OCI-LY1 (cell line): ENCODE measurements at regions not wholly inside any gene's neighbourhood (a gene's known extent, or its start where the extent isn't known, plus 50 kb on each side); places are given as distances from the start of the nearest gene placed in this dataset.

Experiments
- H2AFZ ChIP-seq: fragments of 200-600 bp; sonication (generic), shearing (Covaris generic); 2 replicates; pipeline ENCODE4 v1.6.0; 2014; ENCODE audit warnings: antibody characterized with exemption, mild to moderate bottlenecking, low read length
- H3F3A ChIP-seq: fragments of 200-600 bp; sonication (generic), shearing (Covaris generic); 2 replicates; pipeline ENCODE4 v1.6.0; 2014; ENCODE audit warnings: mild to moderate bottlenecking, antibody characterized with exemption, low read length, moderate library complexity; ENCODE audit not compliant: insufficient read depth
- H3K27ac ChIP-seq: fragments of 200-600 bp; sonication (generic); 2 replicates; pipeline ENCODE4 v1.5.1; 2014; ENCODE audit warnings: low read length, mixed run types, mild to moderate bottlenecking, low read depth; ENCODE audit not compliant: poor library complexity, severe bottlenecking
- H3K27me3 ChIP-seq: fragments of 200-600 bp; sonication (generic); 2 replicates; pipeline ENCODE4 v1.6.0; 2014; ENCODE audit warnings: antibody characterized with exemption, mild to moderate bottlenecking, low read length, moderate library complexity; ENCODE audit not compliant: insufficient read depth
- H3K36me3 ChIP-seq: fragments of 200-600 bp; sonication (generic); 2 replicates; pipeline ENCODE4 v1.6.1; 2014; ENCODE audit warnings: mild to moderate bottlenecking, antibody characterized with exemption, low read length, moderate library complexity, mixed read lengths; ENCODE audit not compliant: insufficient read depth
- H3K4me1 ChIP-seq: fragments of 200-600 bp; sonication (generic); 2 replicates; pipeline ENCODE4 v1.5.1; 2014; ENCODE audit warnings: mild to moderate bottlenecking, low read length, moderate library complexity; ENCODE audit not compliant: insufficient read depth, severe bottlenecking
- H3K4me2 ChIP-seq: fragments of 200-600 bp; sonication (generic), shearing (Covaris generic); 2 replicates; pipeline ENCODE4 v1.6.1; 2014; ENCODE audit warnings: low read length
- H3K4me3 ChIP-seq: fragments of 200-600 bp; sonication (generic); 2 replicates; pipeline ENCODE4 v1.5.1; 2014; ENCODE audit warnings: low read length, low read depth, mild to moderate bottlenecking, mixed read lengths; ENCODE audit not compliant: poor library complexity, severe bottlenecking
- H3K79me2 ChIP-seq: fragments of 200-600 bp; shearing (Covaris generic); 2 replicates; pipeline ENCODE4 v1.6.1; 2016; ENCODE audit warnings: mixed run types, low read length, mixed read lengths; ENCODE audit not compliant: insufficient read depth
- H3K9ac ChIP-seq: fragments of 200-600 bp; sonication (generic), shearing (Covaris generic); 2 replicates; pipeline ENCODE4 v1.6.1; 2014; ENCODE audit warnings: mild to moderate bottlenecking, low read length, mixed read lengths
- H3K9me2 ChIP-seq: fragments of 200-600 bp; sonication (generic), shearing (Covaris generic); 2 replicates; pipeline ENCODE4 v1.6.1; 2014; ENCODE audit warnings: low read depth, mild to moderate bottlenecking, low read length, mixed read lengths
- H3K9me3 ChIP-seq: fragments of 200-600 bp; shearing (Covaris generic); 2 replicates; pipeline ENCODE4 v1.6.1; 2014; ENCODE audit warnings: low read length, mixed read lengths
- H4K20me1 ChIP-seq: fragments of 200-600 bp; sonication (generic), shearing (Covaris generic); 2 replicates; pipeline ENCODE4 v1.6.0; 2016; ENCODE audit warnings: mild to moderate bottlenecking, low read length; ENCODE audit not compliant: insufficient read depth
- EZH2 ChIP-seq: fragments of 200-600 bp; sonication (generic), shearing (Covaris generic); IDR thresholded peaks from 2 replicates; pipeline ENCODE4 v1.8.0; 2017; ENCODE audit warnings: borderline replicate concordance, mixed run types, mild to moderate bottlenecking, antibody characterized with exemption, low read length, moderate library complexity, mixed read lengths
- TF ChIP-seq, protein P1 (sequence below): fragments of 200-600 bp; sonication (generic), shearing (Covaris generic); IDR thresholded peaks from 2 replicates; pipeline ENCODE4 v1.5.1; 2017; ENCODE audit warnings: mild to moderate bottlenecking, antibody characterized with exemption, low read length, moderate library complexity, mixed read lengths

DNA sequence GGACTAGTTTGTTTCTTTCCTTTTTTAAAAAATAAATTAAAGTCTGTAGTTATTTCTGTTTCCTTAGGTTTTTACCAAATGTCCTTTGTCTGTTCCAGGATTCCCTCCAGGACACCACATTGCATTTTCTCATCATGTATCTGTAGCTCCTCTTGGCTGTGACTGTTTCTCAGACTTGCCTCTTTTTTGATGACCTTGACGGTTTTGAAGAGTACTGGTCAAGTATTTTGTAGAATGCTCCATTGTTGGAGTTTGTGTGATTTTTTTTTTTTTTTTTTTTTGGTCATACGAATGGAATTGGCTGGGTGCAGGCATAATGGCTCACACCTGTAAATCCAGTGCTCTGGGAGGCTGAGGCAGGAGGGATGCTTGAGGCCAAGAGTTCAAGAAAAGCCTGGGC is 127.1 kb upstream of the BMPER start:
- TF ChIP-seq, protein P1, sequence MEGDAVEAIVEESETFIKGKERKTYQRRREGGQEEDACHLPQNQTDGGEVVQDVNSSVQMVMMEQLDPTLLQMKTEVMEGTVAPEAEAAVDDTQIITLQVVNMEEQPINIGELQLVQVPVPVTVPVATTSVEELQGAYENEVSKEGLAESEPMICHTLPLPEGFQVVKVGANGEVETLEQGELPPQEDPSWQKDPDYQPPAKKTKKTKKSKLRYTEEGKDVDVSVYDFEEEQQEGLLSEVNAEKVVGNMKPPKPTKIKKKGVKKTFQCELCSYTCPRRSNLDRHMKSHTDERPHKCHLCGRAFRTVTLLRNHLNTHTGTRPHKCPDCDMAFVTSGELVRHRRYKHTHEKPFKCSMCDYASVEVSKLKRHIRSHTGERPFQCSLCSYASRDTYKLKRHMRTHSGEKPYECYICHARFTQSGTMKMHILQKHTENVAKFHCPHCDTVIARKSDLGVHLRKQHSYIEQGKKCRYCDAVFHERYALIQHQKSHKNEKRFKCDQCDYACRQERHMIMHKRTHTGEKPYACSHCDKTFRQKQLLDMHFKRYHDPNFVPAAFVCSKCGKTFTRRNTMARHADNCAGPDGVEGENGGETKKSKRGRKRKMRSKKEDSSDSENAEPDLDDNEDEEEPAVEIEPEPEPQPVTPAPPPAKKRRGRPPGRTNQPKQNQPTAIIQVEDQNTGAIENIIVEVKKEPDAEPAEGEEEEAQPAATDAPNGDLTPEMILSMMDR = no peak
- no peak for TF ChIP-seq EZH2
- no peaks in the 10 kb centered on the region for H3K9me2 ChIP-seq

DNA sequence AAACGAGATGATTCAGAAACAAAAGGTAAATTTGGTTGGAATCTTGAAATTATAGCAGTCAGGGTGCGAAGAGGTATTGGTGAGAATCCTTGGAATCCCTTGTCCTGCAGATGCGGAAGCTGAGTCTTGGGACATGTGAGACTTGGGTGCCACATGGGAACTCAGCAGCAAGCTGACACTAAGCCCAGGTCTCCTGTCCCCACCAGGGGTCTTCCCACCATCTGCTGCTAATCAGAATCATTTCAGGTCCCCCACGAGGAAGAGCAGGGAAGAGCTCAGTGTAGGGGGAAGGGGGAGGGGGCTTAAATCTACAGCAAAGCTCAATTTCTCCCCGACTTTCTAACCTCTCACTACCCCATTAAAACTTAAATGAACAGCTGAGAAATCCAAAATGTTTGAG is 126.1 kb upstream of the BMPER start:
- no peaks in the 10 kb centered on the region for H4K20me1 ChIP-seq
- H3K27me3 ChIP-seq = no peaks in the 10 kb centered on the region
- no peaks in the 10 kb centered on the region for H3F3A ChIP-seq
- H3K36me3 ChIP-seq = no peaks in the 10 kb centered on the region
- no peak overlapping the region for H3K9ac ChIP-seq
- H3K27ac ChIP-seq = no peak overlapping the region
- H3K4me2 ChIP-seq = no peak overlapping the region
- H3K4me3 ChIP-seq = no peak overlapping the region
- no peaks in the 10 kb centered on the region for H3K9me3 ChIP-seq
- no peaks in the 10 kb centered on the region for H3K9me2 ChIP-seq
- H2AFZ ChIP-seq = no peak overlapping the region
- TF ChIP-seq, protein P1 = no peak
- no peak for TF ChIP-seq EZH2
- no peaks in the 10 kb centered on the region for H3K79me2 ChIP-seq
- H3K4me1 ChIP-seq = no peaks in the 10 kb centered on the region

More for the DNA sequence above, 127.1 kb upstream of the BMPER start:
- Histone ChIP-seq H3F3A (no peaks in the 10 kb centered on the region), H2AFZ (no peak overlapping the region), H3K4me3 (no peak overlapping the region), H3K4me1 (no peaks in the 10 kb centered on the region), H3K27me3 (no peaks in the 10 kb centered on the region), H3K27ac (no peak overlapping the region), H4K20me1 (no peaks in the 10 kb centered on the region), H3K9me3 (no peaks in the 10 kb centered on the region), H3K9ac (no peak overlapping the region), H3K36me3 (no peaks in the 10 kb centered on the region), H3K4me2 (no peak overlapping the region), H3K79me2 (no peaks in the 10 kb centered on the region)

DNA sequence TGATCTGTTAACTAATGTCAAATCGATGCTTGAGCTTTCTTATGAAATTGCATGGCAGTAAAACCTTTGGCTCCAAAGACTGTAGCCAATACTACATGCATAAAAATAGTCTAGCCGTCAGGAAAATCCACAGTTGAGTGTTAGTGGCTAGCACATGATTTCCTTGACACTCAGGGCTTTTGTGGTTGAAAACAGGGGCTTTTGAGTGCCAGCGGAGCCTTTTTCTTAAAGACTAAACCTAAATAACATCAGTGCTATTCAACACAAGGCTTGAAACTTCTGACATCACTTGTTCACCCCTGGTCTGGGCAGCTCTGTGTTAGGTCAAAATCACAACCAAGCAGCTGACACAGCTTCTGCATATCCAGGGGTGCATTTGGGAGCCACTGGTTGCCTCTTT is 124.2 kb upstream of the BMPER start:
- Histone ChIP-seq H3K79me2 (no peaks in the 10 kb centered on the region), H3F3A (no peaks in the 10 kb centered on the region), H3K4me1 (no peaks in the 10 kb centered on the region), H3K9me3 (no peaks in the 10 kb centered on the region), H3K9ac (no peak overlapping the region), H3K4me2 (no peak overlapping the region), H3K27me3 (no peaks in the 10 kb centered on the region), H3K36me3 (no peaks in the 10 kb centered on the region), H3K9me2 (no peaks in the 10 kb centered on the region), H2AFZ (no peak overlapping the region), H3K27ac (no peak overlapping the region), H3K4me3 (no peak overlapping the region), H4K20me1 (no peaks in the 10 kb centered on the region)
- TF ChIP-seq, protein P1 = no peak
- no peak for TF ChIP-seq EZH2
